ENCODE measurements at regions not wholly inside any gene's neighbourhood (a gene's known extent, or its start where the extent isn't known, plus 50 kb on each side); places are given as distances from the start of the nearest gene placed in this dataset.

DNA sequence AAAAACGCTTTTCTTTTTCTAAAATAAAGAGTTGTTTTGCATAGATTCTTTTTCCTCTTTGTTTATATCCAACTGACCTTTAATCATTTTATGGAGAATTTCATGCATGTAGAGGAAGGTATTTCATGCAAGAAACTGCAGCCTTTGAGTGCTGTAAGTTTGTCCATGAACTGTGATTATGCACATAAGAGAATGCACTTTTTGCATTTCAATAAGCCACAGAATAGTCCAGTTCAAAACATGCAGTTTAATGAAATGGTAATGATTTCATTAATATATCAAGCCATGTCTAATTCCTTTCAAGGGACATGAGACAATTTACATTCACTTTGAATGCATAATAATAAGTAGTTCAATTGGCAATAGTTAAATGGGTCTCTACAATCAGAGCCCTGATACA is 386.3 kb downstream of the LRATD1 start:
- no peaks in the 10 kb centered on the region for H3K9me3 ChIP-seq (ENCODE audit: control insufficient read depth in 1 of 2, insufficient read depth in 1 of 2, low read depth in 1 of 2, low read length in 2 of 2)
- H3K9ac ChIP-seq (ENCODE audit: low read length): no peak overlapping the region
- H3K4me1 ChIP-seq (ENCODE audit: control insufficient read depth in 1 of 2, insufficient read depth in 2 of 2, low read length in 2 of 2): no peaks in the 10 kb centered on the region
- RAD21 ChIA-PET (ENCODE audit: low non-redundant PET in 1 of 2, low total read pairs in 2 of 2, uncharacterized antibody in 2 of 2, unreplicated experiment in 2 of 2): no interaction called here
- no peaks in the 10 kb centered on the region for H3K36me3 ChIP-seq (ENCODE audit: control insufficient read depth in 1 of 2, insufficient read depth in 2 of 2, low read length in 2 of 2)
- no peak for TF ChIP-seq EGR1 (IDR thresholded peaks at IDR 0.05; ENCODE audit: low read depth)
- TF ChIP-seq, protein P1, sequence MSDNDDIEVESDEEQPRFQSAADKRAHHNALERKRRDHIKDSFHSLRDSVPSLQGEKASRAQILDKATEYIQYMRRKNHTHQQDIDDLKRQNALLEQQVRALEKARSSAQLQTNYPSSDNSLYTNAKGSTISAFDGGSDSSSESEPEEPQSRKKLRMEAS (IDR thresholded peaks at IDR 0.05): no peak
- TF ChIP-seq CTCF (IDR thresholded peaks at IDR 0.05 in 2 of 3, conservative IDR thresholded peaks at IDR 0.05 in 1 of 3; ENCODE audit: borderline replicate concordance in 1 of 3, insufficient read depth in 1 of 3, low read depth in 2 of 3, low read length in 2 of 3): no peak
- TF ChIP-seq EZH2phosphoT487 (IDR thresholded peaks at IDR 0.05; ENCODE audit: borderline replicate concordance): no peak
- no peak for TF ChIP-seq ELF1 (IDR thresholded peaks at IDR 0.05; ENCODE audit: borderline replicate concordance, low read depth)
- TF ChIP-seq, protein P2, sequence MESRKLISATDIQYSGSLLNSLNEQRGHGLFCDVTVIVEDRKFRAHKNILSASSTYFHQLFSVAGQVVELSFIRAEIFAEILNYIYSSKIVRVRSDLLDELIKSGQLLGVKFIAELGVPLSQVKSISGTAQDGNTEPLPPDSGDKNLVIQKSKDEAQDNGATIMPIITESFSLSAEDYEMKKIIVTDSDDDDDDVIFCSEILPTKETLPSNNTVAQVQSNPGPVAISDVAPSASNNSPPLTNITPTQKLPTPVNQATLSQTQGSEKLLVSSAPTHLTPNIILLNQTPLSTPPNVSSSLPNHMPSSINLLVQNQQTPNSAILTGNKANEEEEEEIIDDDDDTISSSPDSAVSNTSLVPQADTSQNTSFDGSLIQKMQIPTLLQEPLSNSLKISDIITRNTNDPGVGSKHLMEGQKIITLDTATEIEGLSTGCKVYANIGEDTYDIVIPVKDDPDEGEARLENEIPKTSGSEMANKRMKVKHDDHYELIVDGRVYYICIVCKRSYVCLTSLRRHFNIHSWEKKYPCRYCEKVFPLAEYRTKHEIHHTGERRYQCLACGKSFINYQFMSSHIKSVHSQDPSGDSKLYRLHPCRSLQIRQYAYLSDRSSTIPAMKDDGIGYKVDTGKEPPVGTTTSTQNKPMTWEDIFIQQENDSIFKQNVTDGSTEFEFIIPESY (IDR thresholded peaks at IDR 0.05; ENCODE audit: extremely low read depth, insufficient replicate concordance, low read length): no peak
- no peak for TF ChIP-seq ZNF274 (IDR thresholded peaks at IDR 0.05; ENCODE audit: low read depth, low read length)
- TF ChIP-seq POLR2A (IDR thresholded peaks at IDR 0.05; ENCODE audit: borderline replicate concordance, extremely low read depth, insufficient read depth, insufficient read length): no peak
- TF ChIP-seq YY1 (IDR thresholded peaks at IDR 0.05; ENCODE audit: extremely low read depth, insufficient replicate concordance, low read depth, low read length): no peak
- TF ChIP-seq FOSL1 (IDR thresholded peaks at IDR 0.05; ENCODE audit: low read depth): no peak
- no peak for TF ChIP-seq ZFX (IDR thresholded peaks at IDR 0.05)
- no peak for TF ChIP-seq CEBPB (IDR thresholded peaks at IDR 0.05; ENCODE audit: low read depth)
- TF ChIP-seq SP1 (IDR thresholded peaks at IDR 0.05; ENCODE audit: low read depth): no peak
- TF ChIP-seq EZH2 (IDR thresholded peaks at IDR 0.05): no peak
- TF ChIP-seq JUND (IDR thresholded peaks at IDR 0.05): no peak
- no peak for TF ChIP-seq POLR2AphosphoS5 (IDR thresholded peaks at IDR 0.05; ENCODE audit: low read depth, low read length)
- TF ChIP-seq CBX3 (IDR thresholded peaks at IDR 0.05; ENCODE audit: low read depth): no peak
- TF ChIP-seq RAD21 (IDR thresholded peaks at IDR 0.05; ENCODE audit: low read depth): no peak
- intact Hi-C loops (cut with micrococcal nuclease): no loop called here
- POLR2A ChIA-PET: no interaction called here
- H4K20me1 ChIP-seq (ENCODE audit: insufficient read depth): no peaks in the 10 kb centered on the region; the same call in 1 of the 2 replicates
- H3K27me3 ChIP-seq (ENCODE audit: insufficient read depth, low read length): no peaks in the 10 kb centered on the region
- no peak overlapping the region for H3K4me3 ChIP-seq (replicated peaks in 1 of 2; ENCODE audit: low read depth in 1 of 2, low read length in 2 of 2)
- no peaks in the 10 kb centered on the region for H3K9me2 ChIP-seq (ENCODE audit: insufficient read depth)
- DNase-seq (ENCODE audit: low read depth, low spot score): no peak
- no peak overlapping the region for H3K27ac ChIP-seq (ENCODE audit: low read depth, low read length)
- CTCF ChIA-PET: no interaction called here
- no TSS peak for BruUV-seq (replicated peaks)
- no peak for ATAC-seq
- no peaks in the 10 kb centered on the region for H3K79me2 ChIP-seq (ENCODE audit: insufficient read depth, low read length)
- H3K4me2 ChIP-seq (ENCODE audit: low read length): no peak overlapping the region
- H2AFZ ChIP-seq (ENCODE audit: low read depth, low read length, poor library complexity, severe bottlenecking): no peak overlapping the region
